Activated naive CD4-positive, alpha-beta T cell (primary cell): ENCODE measurements at regions not wholly inside any gene's neighbourhood (a gene's known extent, or its start where the extent isn't known, plus 50 kb on each side); places are given as distances from the start of the nearest gene placed in this dataset.
"Not testable (repeated sequence)": the region's sequence is repeated elsewhere in the genome, so short reads cannot be mapped to it uniquely, and the experiment has no call there.

Experiments used
- DNase-seq, 4 experiments: peaks; one replicate each; lab custom pipeline; 2025; lab: John Stamatoyannopoulos, UW

- DNase-seq: no peak
These were observed 57.6 kb upstream of the ZNF519 start for GRCh38 chr18:14189858-14190257.

GRCh38 chr18:14188751-14189406 lies 56.6 kb upstream of the ZNF519 start:
- not testable (repeated sequence) for DNase-seq
